Neuronal stem cell (in vitro differentiated cells): ENCODE measurements at regions not wholly inside any gene's neighbourhood (a gene's known extent, or its start where the extent isn't known, plus 50 kb on each side); places are given as distances from the start of the nearest gene placed in this dataset.

Experiments used
- DNase-seq: peaks from one replicate; pipeline ENCODE4 v3.0.0-alpha.2; 2013; ENCODE audit warnings: low spot score
- H2AFZ ChIP-seq: one replicate; pipeline ENCODE4 v1.6.1; 2013; ENCODE audit warnings: mild to moderate bottlenecking, low read length, inconsistent platforms
- H2AK5ac ChIP-seq: 2 replicates; pipeline ENCODE4 v1.6.1; 2013; ENCODE audit warnings: low read depth, mild to moderate bottlenecking, inconsistent platforms, low read length, moderate library complexity, mixed read lengths
- H2BK120ac ChIP-seq: 2 replicates; pipeline ENCODE4 v1.6.1; 2013; ENCODE audit warnings: low read depth, mild to moderate bottlenecking, inconsistent platforms, low read length, moderate library complexity, mixed read lengths
- H2BK12ac ChIP-seq: one replicate; pipeline ENCODE4 v1.6.1; 2013; ENCODE audit warnings: low read length, inconsistent platforms
- H2BK15ac ChIP-seq: 2 replicates; pipeline ENCODE4 v1.6.1; 2013; ENCODE audit warnings: mild to moderate bottlenecking, low read length, inconsistent platforms, mixed read lengths
- H2BK5ac ChIP-seq: one replicate; pipeline ENCODE4 v1.6.1; 2013; ENCODE audit warnings: inconsistent platforms, mild to moderate bottlenecking, low read length, moderate library complexity
- H3K14ac ChIP-seq: one replicate; pipeline ENCODE4 v1.6.1; 2013; ENCODE audit warnings: low read length, inconsistent platforms
- H3K18ac ChIP-seq: 2 replicates; pipeline ENCODE4 v1.6.1; 2013; ENCODE audit warnings: low read length, inconsistent platforms
- H3K23ac ChIP-seq: 2 replicates; pipeline ENCODE4 v1.6.1; 2013; ENCODE audit warnings: low read depth, mild to moderate bottlenecking, mixed read lengths, low read length, inconsistent platforms; ENCODE audit not compliant: poor library complexity
- H3K27ac ChIP-seq: replicated peaks from 3 replicates; pipeline ENCODE4 v1.5.1; 2013; ENCODE audit warnings: low read length, inconsistent platforms
- H3K27me3 ChIP-seq, 3 experiments: 2 replicates each; pipeline ENCODE4 v1.6.1; 2013; ENCODE audit warnings: low read length in 3 of 3, mild to moderate bottlenecking in 2 of 3, inconsistent platforms in 1 of 3, low read depth in 1 of 3, mixed read lengths in 1 of 3, moderate library complexity in 1 of 3; ENCODE audit not compliant: control insufficient read depth in 3 of 3, insufficient read depth in 3 of 3
- H3K36me3 ChIP-seq, 2 donors: replicated peaks in 1 of 2; 2 replicates each; pipeline ENCODE4 v1.6.1; 2013; ENCODE audit warnings: low read length in 2 of 2; ENCODE audit not compliant: control insufficient read depth in 2 of 2, insufficient read depth in 2 of 2
- H3K4ac ChIP-seq: 2 replicates; pipeline ENCODE4 v1.6.1; 2013; ENCODE audit warnings: inconsistent platforms, mild to moderate bottlenecking, low read length, moderate library complexity
- H3K4me1 ChIP-seq, 2 donors: 1 replicate in 1 of 2; 2 replicates in 1 of 2; pipeline ENCODE4 v1.6.1; 2013; ENCODE audit warnings: low read length in 2 of 2, low read depth in 1 of 2; ENCODE audit not compliant: control insufficient read depth in 2 of 2, insufficient read depth in 1 of 2
- H3K4me2 ChIP-seq: one replicate; pipeline ENCODE4 v1.6.1; 2013; ENCODE audit warnings: mild to moderate bottlenecking, low read length, inconsistent platforms; ENCODE audit not compliant: insufficient read depth, poor library complexity, severe bottlenecking
- H3K4me3 ChIP-seq, 2 donors: 2 replicates each; pipeline ENCODE4 v1.5.1; 2013; ENCODE audit warnings: low read length in 2 of 2, mild to moderate bottlenecking in 2 of 2, inconsistent platforms in 1 of 2, moderate library complexity in 1 of 2
- H3K79me1 ChIP-seq: one replicate; pipeline ENCODE4 v1.6.1; 2013; ENCODE audit warnings: low read depth, mild to moderate bottlenecking, inconsistent platforms, low read length, moderate library complexity
- H3K9ac ChIP-seq: one replicate; pipeline ENCODE4 v1.6.1; 2013; ENCODE audit warnings: mild to moderate bottlenecking, low read depth, low read length, inconsistent platforms; ENCODE audit not compliant: poor library complexity
- H3K9me3 ChIP-seq, 2 donors: replicated peaks in 1 of 2; 2 replicates each; pipeline versions ENCODE3 to v1.6.1; 2013; ENCODE audit warnings: low read length in 2 of 2, mild to moderate bottlenecking in 2 of 2, inconsistent platforms in 1 of 2, low read depth in 1 of 2, mixed read lengths in 1 of 2, moderate library complexity in 1 of 2; ENCODE audit not compliant: control insufficient read depth in 2 of 2, insufficient read depth in 1 of 2
- H4K8ac ChIP-seq: one replicate; pipeline ENCODE4 v1.6.1; 2013; ENCODE audit warnings: low read depth, mild to moderate bottlenecking, inconsistent platforms, low read length, moderate library complexity
- H4K91ac ChIP-seq: one replicate; pipeline ENCODE4 v1.6.1; 2013; ENCODE audit warnings: low read length, low read depth, mild to moderate bottlenecking, inconsistent platforms; ENCODE audit not compliant: poor library complexity
- WGBS, 2 donors: extraction: QIAGEN DNeasy Blood & Tissue Kit; methylation state at CpG; one replicate each; pipeline ENCODE4 v1.1.7; 2013; ENCODE audit warnings: missing lambda C conversion rate in 2 of 2, mixed read lengths in 1 of 2; ENCODE audit not compliant: insufficient read length in 2 of 2, insufficient replicate concordance in 1 of 2; ENCODE audit errors: extremely low coverage in 2 of 2; 5-methylcytosine and 5-hydroxymethylcytosine counted together

GRCh38 chr4:23594125-23594524 lies 295.7 kb downstream of the PPARGC1A start:
- Histone ChIP-seq H3K4me1 (no peaks in the 10 kb centered on the region), H3K36me3 (no peaks in the 10 kb centered on the region), H2BK12ac (no peak overlapping the region), H3K14ac (no peak overlapping the region), H3K4me3 (no peak overlapping the region), H2BK5ac (no peak overlapping the region), H2BK120ac (no peak overlapping the region), H4K91ac (no peak overlapping the region), H4K8ac (no peak overlapping the region), H3K79me1 (no peaks in the 10 kb centered on the region), H3K18ac (no peak overlapping the region), H3K23ac (no peak overlapping the region), H2AK5ac (no peak overlapping the region), H3K4me2 (no peak overlapping the region), H3K4ac (no peak overlapping the region), H3K27ac (no peak overlapping the region), H2AFZ (no peak overlapping the region), H3K27me3 (no peaks in the 10 kb centered on the region), H3K9ac (no peak overlapping the region), H3K9me3 (peaks cover 2 to 8% of the 10 kb centered on the region in 2 donors), H2BK15ac (no peak overlapping the region)
- no CpG with 5 or more reads among the region's 3 CpGs for WGBS, 2 donors
- DNase-seq: no peak

- H3K9ac ChIP-seq: no peak overlapping the region
- no peak overlapping the region for H4K8ac ChIP-seq
- H3K4me3 ChIP-seq: no peak overlapping the region
Measured at GRCh38 chr4:23590431-23590830, 299.4 kb downstream of the PPARGC1A start.

GRCh38 chr4:23584024-23584423 lies 305.8 kb downstream of the PPARGC1A start:
- Histone ChIP-seq H2BK12ac (no peak overlapping the region), H3K4me3 (no peak overlapping the region), H3K18ac (no peak overlapping the region), H4K8ac (no peak overlapping the region), H3K27me3 (no peaks in the 10 kb centered on the region), H3K79me1 (no peaks in the 10 kb centered on the region), H2AK5ac (no peak overlapping the region), H3K14ac (no peak overlapping the region), H2BK120ac (no peak overlapping the region), H2AFZ (no peak overlapping the region), H3K9me3 (no peaks in the 10 kb centered on the region), H4K91ac (no peak overlapping the region), H3K23ac (no peak overlapping the region), H3K4me2 (no peak overlapping the region), H3K36me3 (no peaks in the 10 kb centered on the region), H3K4ac (no peak overlapping the region), H3K4me1 (peaks cover 5 to 8% of the 10 kb centered on the region in 2 donors), H3K9ac (no peak overlapping the region), H2BK5ac (no peak overlapping the region), H2BK15ac (no peak overlapping the region), H3K27ac (no peak overlapping the region)
- WGBS, 2 donors: no CpG with 5 or more reads among the region's 3 CpGs
- DNase-seq: no peak

More at GRCh38 chr4:23590431-23590830, 299.4 kb downstream of the PPARGC1A start:
- Histone ChIP-seq H3K36me3 (no peaks in the 10 kb centered on the region), H3K4me1 (no peaks in the 10 kb centered on the region), H4K91ac (no peak overlapping the region), H3K14ac (no peak overlapping the region), H2BK15ac (no peak overlapping the region), H2BK12ac (no peak overlapping the region), H3K9me3 (peaks cover 2 to 8% of the 10 kb centered on the region in 2 donors), H2BK120ac (no peak overlapping the region), H3K79me1 (no peaks in the 10 kb centered on the region), H3K23ac (no peak overlapping the region), H3K27ac (no peak overlapping the region), H2AFZ (no peak overlapping the region), H3K4ac (no peak overlapping the region), H3K4me2 (no peak overlapping the region), H2BK5ac (no peak overlapping the region), H3K18ac (no peak overlapping the region), H3K27me3 (no peaks in the 10 kb centered on the region), H2AK5ac (no peak overlapping the region)
- no peak for DNase-seq
- WGBS, 2 donors: no CpG with 5 or more reads among the region's 2 CpGs

DNA sequence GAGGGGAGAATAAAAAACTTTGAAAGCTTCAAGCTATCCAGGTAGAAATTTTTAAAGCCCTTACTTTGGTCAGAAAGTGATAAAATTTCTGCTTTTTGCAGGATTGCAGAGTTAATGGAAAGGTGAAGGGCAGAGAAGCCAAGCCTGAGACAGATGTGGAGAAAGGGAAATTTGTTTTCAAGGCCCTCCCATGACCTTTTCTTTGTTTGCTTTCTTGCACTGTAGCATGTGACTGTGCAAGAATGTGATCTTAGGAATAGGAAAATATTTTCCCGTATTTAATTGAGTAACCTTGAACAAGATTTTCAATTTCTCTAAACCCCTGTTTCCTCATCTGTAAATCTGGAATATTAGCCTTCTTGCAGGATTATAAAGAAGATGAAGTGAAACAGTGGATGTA lies 307.2 kb downstream of the PPARGC1A start:
- Histone ChIP-seq H3K4me3 (no peak overlapping the region), H3K23ac (no peak overlapping the region), H3K27ac (no peak overlapping the region), H3K36me3 (no peaks in the 10 kb centered on the region), H3K4me1 (peaks cover 5 to 8% of the 10 kb centered on the region in 2 donors), H3K79me1 (no peaks in the 10 kb centered on the region), H2BK15ac (no peak overlapping the region), H2BK120ac (no peak overlapping the region), H4K8ac (no peak overlapping the region), H3K14ac (no peak overlapping the region), H3K9me3 (no peaks in the 10 kb centered on the region), H3K27me3 (no peaks in the 10 kb centered on the region), H3K4me2 (no peak overlapping the region), H3K18ac (no peak overlapping the region), H3K9ac (no peak overlapping the region), H2AK5ac (no peak overlapping the region), H2AFZ (no peak overlapping the region), H2BK5ac (no peak overlapping the region), H3K4ac (no peak overlapping the region), H2BK12ac (no peak overlapping the region), H4K91ac (no peak overlapping the region)
- no peak for DNase-seq
- whole genome bisulfite sequencing, 2 donors: no CpG with 5 or more reads among the region's 1 CpG
